ENCODE measurements at regions not wholly inside any gene's neighbourhood (a gene's known extent, or its start where the extent isn't known, plus 50 kb on each side); places are given as distances from the start of the nearest gene placed in this dataset.

- no peak overlapping the region for H3K4me3 ChIP-seq (ENCODE audit: low read depth, low read length)
- ChIA-PET POLR2A (no interaction called here), CTCF (no interaction called here)
- TF ChIP-seq CTCF (IDR thresholded peaks at IDR 0.05; ENCODE audit: insufficient read depth, low read depth, low read length): no peak
- DNase-seq (ENCODE audit: low read depth): no peak
- no peaks in the 10 kb centered on the region for H3K27me3 ChIP-seq (ENCODE audit: control insufficient read depth, insufficient read depth, low read length)
- H3K36me3 ChIP-seq (ENCODE audit: control insufficient read depth, insufficient read depth, low read length): no peaks in the 10 kb centered on the region
Measured at GRCh38 chr14:35978561-35978960, 152.4 kb downstream of the BRMS1L start.

- CTCF ChIA-PET: no interaction called here
Measured at GRCh38 chr14:35975814-35976213, 149.7 kb downstream of the BRMS1L start.

GRCh38 chr14:35973770-35974169 is 147.6 kb downstream of the BRMS1L start:
- POLR2A ChIA-PET: no interaction called here
- no peak for TF ChIP-seq CTCF (IDR thresholded peaks at IDR 0.05; ENCODE audit: insufficient read depth, low read depth, low read length)
- no peak for DNase-seq (ENCODE audit: low read depth)
- no peak overlapping the region for H3K4me3 ChIP-seq (ENCODE audit: low read depth, low read length)
- H3K27me3 ChIP-seq (ENCODE audit: control insufficient read depth, insufficient read depth, low read length): no peaks in the 10 kb centered on the region
- H3K36me3 ChIP-seq (ENCODE audit: control insufficient read depth, insufficient read depth, low read length): no peaks in the 10 kb centered on the region
- CTCF ChIA-PET: no interaction called here

More at GRCh38 chr14:35975814-35976213, 149.7 kb downstream of the BRMS1L start:
- POLR2A ChIA-PET: no interaction called here
- H3K36me3 ChIP-seq (ENCODE audit: control insufficient read depth, insufficient read depth, low read length): no peaks in the 10 kb centered on the region
- no peak for TF ChIP-seq CTCF (IDR thresholded peaks at IDR 0.05; ENCODE audit: insufficient read depth, low read depth, low read length)
- H3K4me3 ChIP-seq (ENCODE audit: low read depth, low read length): no peak overlapping the region
- no peak for DNase-seq (ENCODE audit: low read depth)
- no peaks in the 10 kb centered on the region for H3K27me3 ChIP-seq (ENCODE audit: control insufficient read depth, insufficient read depth, low read length)

GRCh38 chr14:35971965-35972630 is 146.0 kb downstream of the BRMS1L start:
- no peak for DNase-seq (ENCODE audit: low read depth)
- CTCF ChIA-PET: no interaction called here
- Histone ChIP-seq H3K4me3 (ENCODE audit: low read depth, low read length) (no peak overlapping the region), H3K36me3 (ENCODE audit: control insufficient read depth, insufficient read depth, low read length) (no peaks in the 10 kb centered on the region), H3K27me3 (ENCODE audit: control insufficient read depth, insufficient read depth, low read length) (no peaks in the 10 kb centered on the region)
- POLR2A ChIA-PET: no interaction called here
- TF ChIP-seq CTCF (IDR thresholded peaks at IDR 0.05; ENCODE audit: insufficient read depth, low read depth, low read length): no peak

- ChIA-PET CTCF (no interaction called here), POLR2A (no interaction called here)
- no peak overlapping the region for H3K4me3 ChIP-seq (ENCODE audit: low read depth, low read length)
- no peak for TF ChIP-seq CTCF (IDR thresholded peaks at IDR 0.05; ENCODE audit: insufficient read depth, low read depth, low read length)
- no peaks in the 10 kb centered on the region for H3K36me3 ChIP-seq (ENCODE audit: control insufficient read depth, insufficient read depth, low read length)
- DNase-seq (ENCODE audit: low read depth): no peak
- no peaks in the 10 kb centered on the region for H3K27me3 ChIP-seq (ENCODE audit: control insufficient read depth, insufficient read depth, low read length)
Measured at GRCh38 chr14:35969310-35969709, 143.2 kb downstream of the BRMS1L start.
